Esophagus squamous epithelium (tissue), 4 donors: ENCODE measurements at regions not wholly inside any gene's neighbourhood (a gene's known extent, or its start where the extent isn't known, plus 50 kb on each side); places are given as distances from the start of the nearest gene placed in this dataset.

ENCODE experiments used
- CTCF ChIP-seq, 6 experiments: fragments of 450-650 bp in 4 of 6; fragments of 200-600 bp in 2 of 6; sonication (generic) in 2 of 6; IDR thresholded peaks; one replicate each; pipeline ENCODE4 v1.5.1; 2016 to 2019; ENCODE audit warnings: antibody characterized with exemption in 6 of 6, mild to moderate bottlenecking in 4 of 6, moderate library complexity in 4 of 6
- POLR2A ChIP-seq, 4 donors: fragments of 450-650 bp; IDR thresholded peaks; one replicate each; pipeline ENCODE4 v1.6.1; 2017; ENCODE audit warnings: antibody characterized with exemption in 4 of 4, mild to moderate bottlenecking in 4 of 4, moderate library complexity in 3 of 4

DNA sequence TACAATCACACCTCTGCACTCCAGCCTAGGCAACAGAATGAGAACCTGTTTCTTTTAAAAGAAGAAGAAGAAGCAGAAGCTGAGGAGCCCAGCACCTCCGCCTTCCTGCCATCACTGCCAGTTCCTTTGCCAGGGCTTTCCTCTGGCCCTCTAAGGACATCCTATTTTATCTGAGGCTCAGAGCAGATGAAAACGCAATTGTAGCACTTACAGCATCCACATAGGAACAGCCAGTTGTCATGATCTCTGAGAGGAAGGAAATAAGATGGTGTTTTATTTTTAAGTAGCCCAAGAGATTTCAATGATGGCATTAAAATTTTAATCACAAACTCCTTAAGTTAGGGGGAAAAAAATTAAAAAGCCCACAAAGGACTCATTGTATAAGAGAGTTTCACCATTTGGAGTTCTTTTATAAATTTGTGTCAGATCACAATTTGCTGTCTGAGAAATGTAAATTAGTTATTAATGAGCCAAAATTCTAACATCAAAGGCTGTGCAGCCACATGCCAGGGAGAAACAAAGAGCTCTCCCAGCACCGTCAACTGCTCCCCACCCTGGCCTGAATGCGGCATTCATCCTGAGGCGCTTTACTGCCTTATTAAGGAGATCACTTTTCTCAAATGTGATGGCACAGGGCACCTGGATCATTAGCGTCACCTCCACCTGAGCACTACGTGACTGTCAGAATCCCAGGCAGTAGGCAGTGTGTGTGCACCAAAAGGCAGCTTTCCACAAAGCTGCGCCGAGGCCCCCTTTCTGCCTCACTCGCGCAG is 393.0 kb downstream of the FOXO1 start:
- no peak for TF ChIP-seq CTCF (IDR thresholded peaks at IDR 0.05)
- no peak for TF ChIP-seq POLR2A (IDR thresholded peaks at IDR 0.05)
